GM08714 (cell line): ENCODE measurements at regions not wholly inside any gene's neighbourhood (a gene's known extent, or its start where the extent isn't known, plus 50 kb on each side); places are given as distances from the start of the nearest gene placed in this dataset.

ENCODE experiments used
- H3K4me3 ChIP-seq: fragments of 200-500 bp; sonication (Bioruptor generic); 2 replicates; pipeline ENCODE4 v1.5.1; 2014; ENCODE audit warnings: mild to moderate bottlenecking, low read length, inconsistent platforms
- ZNF274 ChIP-seq: IDR thresholded peaks from 2 replicates; pipeline ENCODE4 v1.6.1; 2012; ENCODE audit warnings: mild to moderate bottlenecking, low read depth, low read length

GRCh38 chr5:38731461-38731860 lies 114.4 kb upstream of the OSMR start:
- no peak for TF ChIP-seq ZNF274
- H3K4me3 ChIP-seq: no peak overlapping the region

- TF ChIP-seq ZNF274: no peak
- no peak overlapping the region for H3K4me3 ChIP-seq
Measured at GRCh38 chr5:38734353-38734752, 111.5 kb upstream of the OSMR start.

DNA sequence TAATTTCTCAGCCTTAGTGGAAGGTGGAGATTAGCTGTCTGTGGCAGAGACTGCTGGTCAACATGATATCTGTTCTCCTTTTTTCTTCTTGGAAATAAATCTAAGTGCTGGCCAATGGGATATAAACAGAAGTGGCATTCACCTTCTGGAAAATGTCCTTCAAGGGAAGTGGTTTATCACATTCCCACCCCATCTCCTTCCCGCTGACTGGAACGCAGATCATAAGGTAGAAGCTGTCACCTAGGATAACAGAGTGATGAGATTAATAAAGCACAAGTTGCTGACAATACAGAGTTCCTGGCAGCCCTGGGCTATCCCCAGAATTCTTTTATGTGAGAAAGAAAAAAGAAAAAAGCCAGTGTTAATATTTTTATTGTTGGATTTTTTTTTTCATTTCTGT lies 109.7 kb upstream of the OSMR start:
- H3K4me3 ChIP-seq: no peak overlapping the region
- no peak for TF ChIP-seq ZNF274

DNA sequence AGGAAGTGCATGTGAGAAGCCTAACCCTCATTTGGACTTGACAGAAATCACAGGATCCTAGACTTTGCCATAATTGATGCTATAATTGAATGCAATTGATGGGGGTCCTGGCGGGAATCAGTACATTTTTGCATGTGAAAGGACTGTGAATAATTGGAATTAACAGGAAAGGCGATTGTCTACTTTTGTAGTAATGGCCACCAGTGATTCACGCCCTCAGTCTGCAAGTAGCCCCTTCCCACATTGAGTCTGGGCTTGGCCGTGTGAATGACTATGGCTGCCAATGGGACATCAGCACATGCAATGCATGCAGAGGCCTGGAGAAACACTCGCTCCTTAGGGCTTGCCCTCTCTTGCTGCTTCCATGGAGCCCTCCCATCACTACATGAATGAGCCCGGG lies 107.8 kb upstream of the OSMR start:
- no peak for TF ChIP-seq ZNF274
- no peak overlapping the region for H3K4me3 ChIP-seq

- no peak for TF ChIP-seq ZNF274
- no peak overlapping the region for H3K4me3 ChIP-seq
Measured at GRCh38 chr5:38739011-38739704, 106.7 kb upstream of the OSMR start.

DNA sequence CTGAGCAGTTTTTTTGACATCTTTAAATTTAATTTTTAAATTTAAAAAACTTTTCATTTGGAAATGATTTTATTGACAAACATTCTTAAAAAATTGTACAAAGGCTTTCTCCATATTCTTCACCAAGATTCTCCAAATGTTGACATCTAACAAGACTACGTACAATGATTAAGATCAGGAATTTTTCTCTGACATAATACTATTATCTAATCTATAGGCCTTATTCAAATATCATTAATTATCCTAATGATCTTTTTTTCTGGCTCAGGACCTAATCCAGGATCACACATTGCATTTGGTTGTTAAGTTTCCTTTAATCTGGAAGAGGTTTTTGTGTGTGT lies 106.1 kb upstream of the OSMR start:
- TF ChIP-seq ZNF274: no peak
- no peak overlapping the region for H3K4me3 ChIP-seq

DNA sequence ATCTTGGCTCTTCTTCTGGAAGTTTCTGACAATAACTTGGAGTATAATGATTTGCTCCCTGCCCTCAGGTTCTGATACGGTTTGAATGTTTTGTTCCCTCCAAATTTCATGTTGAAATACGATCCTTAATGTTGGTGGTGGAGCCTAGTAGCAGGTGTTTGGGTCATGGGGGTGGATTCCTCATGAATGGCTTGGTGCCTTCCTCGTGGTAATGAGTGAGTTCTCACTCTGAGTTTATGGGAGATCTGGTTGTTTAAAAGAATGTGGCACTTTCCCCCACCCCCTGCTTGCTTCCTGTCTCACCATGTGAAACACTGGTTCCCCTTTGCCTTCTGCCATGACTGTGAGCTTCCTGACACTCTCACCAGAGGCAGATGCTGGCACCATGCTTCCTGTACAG lies 103.0 kb upstream of the OSMR start:
- no peak overlapping the region for H3K4me3 ChIP-seq
- TF ChIP-seq ZNF274: no peak

DNA sequence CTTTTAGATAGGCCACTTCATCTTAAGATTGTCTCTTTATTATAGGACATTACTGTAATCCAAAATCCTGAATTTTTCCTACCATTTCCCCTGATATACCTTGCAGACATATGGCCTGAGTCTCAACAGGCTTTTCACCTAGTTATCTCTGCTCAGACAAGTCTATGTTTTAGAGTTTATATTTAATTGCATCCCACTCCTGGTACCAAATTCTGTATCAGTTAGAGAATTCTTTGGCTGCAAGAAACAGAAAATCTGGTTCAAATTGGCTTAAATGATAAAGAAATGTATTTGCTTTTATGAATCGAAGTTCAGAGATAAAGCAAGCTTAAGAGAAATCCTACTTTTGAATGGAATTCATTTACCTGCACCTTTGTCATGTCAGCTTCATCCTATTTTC lies 102.2 kb upstream of the OSMR start:
- no peak for TF ChIP-seq ZNF274
- H3K4me3 ChIP-seq: no peak overlapping the region

DNA sequence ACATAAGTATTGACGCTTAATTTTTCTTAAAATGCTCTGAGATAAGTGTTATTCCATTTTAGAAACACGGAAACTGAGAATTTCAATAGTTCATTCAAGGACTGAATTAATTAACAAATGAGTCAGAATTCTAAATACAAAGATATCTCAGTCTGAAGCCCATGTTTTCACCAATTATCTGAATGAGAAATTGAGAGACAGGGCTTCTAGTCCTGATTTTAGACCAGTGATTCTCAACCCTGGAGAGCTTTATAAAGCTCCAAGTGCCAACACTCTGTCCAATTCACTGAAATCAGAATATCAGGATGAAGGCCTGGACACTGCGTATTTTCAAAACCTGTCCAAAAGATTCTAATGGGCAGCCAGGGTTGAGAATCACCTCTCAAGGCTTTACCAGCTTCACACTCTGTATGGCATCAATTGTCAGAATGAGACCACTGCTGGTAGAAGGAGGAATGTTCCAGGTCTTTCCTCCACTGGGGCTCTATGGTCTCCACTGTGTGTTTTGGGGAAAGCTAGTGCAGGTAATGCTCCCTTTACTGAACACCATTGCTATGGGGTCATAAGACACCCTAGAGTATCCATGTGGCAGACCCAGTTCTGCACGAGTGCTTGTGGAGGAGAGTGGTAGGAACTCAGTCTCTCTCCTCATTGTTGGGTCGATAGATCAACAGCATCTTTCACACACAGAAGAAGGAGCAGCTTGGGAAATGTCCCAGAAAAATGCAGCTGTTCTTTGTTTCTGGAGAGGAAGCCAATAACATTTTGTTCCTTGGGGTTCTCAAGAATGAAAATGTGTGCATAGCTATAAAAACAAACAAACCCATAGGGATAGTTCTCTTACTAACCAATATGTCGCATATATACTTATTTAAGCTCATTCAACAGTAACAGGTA lies 99.7 kb upstream of the OSMR start:
- TF ChIP-seq ZNF274: no peak

GRCh38 chr5:38749861-38750260 lies 96.0 kb upstream of the OSMR start:
- no peak for TF ChIP-seq ZNF274

More for the DNA sequence above, 99.7 kb upstream of the OSMR start:
- H3K4me3 ChIP-seq: no peak overlapping the region

DNA sequence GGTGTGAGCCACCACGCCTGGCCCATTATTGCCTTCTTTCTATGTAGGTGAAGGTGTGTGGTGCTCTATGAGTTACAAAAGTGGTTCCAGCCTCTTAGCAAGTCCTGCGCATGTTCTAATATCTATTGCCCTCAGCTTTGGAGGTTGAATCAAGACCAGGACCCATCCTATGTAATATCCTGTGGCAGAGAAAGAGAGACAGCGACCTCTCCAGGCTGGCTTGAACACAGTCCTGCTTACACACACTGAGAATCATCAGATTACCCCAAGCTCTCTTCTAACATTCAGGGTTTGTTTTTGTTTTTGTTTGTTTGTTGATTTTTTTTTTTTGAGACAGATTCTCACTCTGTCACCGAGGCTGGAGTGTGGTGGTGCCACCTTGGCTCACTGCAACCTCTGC lies 94.7 kb upstream of the OSMR start:
- no peak for TF ChIP-seq ZNF274
- no peak overlapping the region for H3K4me3 ChIP-seq

More at GRCh38 chr5:38749861-38750260, 96.0 kb upstream of the OSMR start:
- no peak overlapping the region for H3K4me3 ChIP-seq

- H3K4me3 ChIP-seq: no peak overlapping the region
- no peak for TF ChIP-seq ZNF274
Measured at GRCh38 chr5:38752012-38752536, 93.7 kb upstream of the OSMR start.

DNA sequence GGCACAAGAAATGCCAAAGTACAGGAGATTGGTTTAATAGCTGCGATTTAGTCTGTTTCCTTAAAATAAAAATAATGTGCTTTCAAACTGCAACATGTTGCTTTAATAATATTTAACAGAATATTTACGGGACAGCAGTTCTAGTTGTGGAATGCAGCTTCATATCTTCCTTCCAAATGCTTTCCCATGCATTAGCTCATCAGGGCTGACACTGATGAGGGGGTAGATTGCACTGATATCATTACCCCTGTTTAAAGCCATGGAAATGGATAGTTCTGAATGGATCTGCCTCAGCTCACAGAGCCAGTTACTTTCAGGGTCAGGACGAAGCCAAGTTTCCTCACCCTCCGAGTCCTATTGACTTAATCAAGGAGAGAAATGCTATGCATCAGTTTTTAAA lies 93.2 kb upstream of the OSMR start:
- no peak overlapping the region for H3K4me3 ChIP-seq
- no peak for TF ChIP-seq ZNF274

DNA sequence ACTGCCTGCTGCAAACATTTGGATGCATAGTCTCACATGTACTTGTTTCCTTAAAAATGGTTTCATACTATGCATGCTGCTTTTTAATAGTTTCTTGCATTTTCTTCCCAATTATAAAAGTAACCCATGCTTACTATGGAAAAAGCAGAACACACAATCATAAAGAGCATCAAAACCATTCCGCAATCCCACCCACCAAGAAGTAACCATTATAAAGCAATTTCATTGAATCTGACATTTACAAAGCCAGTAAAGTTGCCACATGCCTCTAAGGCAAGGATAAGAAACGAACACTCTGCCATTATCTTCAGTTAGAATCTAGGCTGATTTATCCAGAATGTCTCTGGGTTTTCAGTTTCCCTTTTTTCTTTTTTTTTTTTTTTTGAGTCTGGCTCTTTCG lies 92.7 kb upstream of the OSMR start:
- H3K4me3 ChIP-seq: no peak overlapping the region
- TF ChIP-seq ZNF274: no peak

GRCh38 chr5:38753776-38754175 lies 92.0 kb upstream of the OSMR start:
- no peak for TF ChIP-seq ZNF274
- H3K4me3 ChIP-seq: no peak overlapping the region
